Transverse colon (tissue), 4 donors: ENCODE measurements at regions not wholly inside any gene's neighbourhood (a gene's known extent, or its start where the extent isn't known, plus 50 kb on each side); places are given as distances from the start of the nearest gene placed in this dataset.

Experiments
- DNase-seq: peaks from one replicate; pipeline ENCODE4 v3.0.0-alpha.2; 2019
- H3K27ac ChIP-seq, 4 donors: fragments of 200-600 bp; sonication (generic); 2 replicates each; pipeline ENCODE4 v1.5.1; 2016 to 2018; ENCODE audit warnings: inconsistent platforms in 4 of 4
- H3K27me3 ChIP-seq: fragments of 200-600 bp; sonication (generic); 2 replicates; pipeline ENCODE4 v1.5.1; 2017; ENCODE audit warnings: inconsistent platforms
- H3K36me3 ChIP-seq, 4 donors: fragments of 200-600 bp; sonication (generic); 2 replicates each; pipeline ENCODE4 v1.5.1; 2017 to 2019; ENCODE audit warnings: inconsistent platforms in 4 of 4
- H3K4me1 ChIP-seq, 4 donors: fragments of 200-600 bp; sonication (generic); 2 replicates each; pipeline ENCODE4 v1.5.1; 2017 to 2020; ENCODE audit warnings: inconsistent platforms in 4 of 4
- H3K4me3 ChIP-seq, 4 donors: fragments of 200-600 bp; sonication (generic); 1 replicate in 1 of 4; 2 replicates in 3 of 4; pipeline versions ENCODE4 v1.5.1 to v1.6.1; 2017 to 2019; ENCODE audit warnings: inconsistent platforms in 4 of 4
- H3K9me3 ChIP-seq, 2 donors: fragments of 200-600 bp; sonication (generic); 2 replicates each; pipeline ENCODE4 v1.5.1; 2017 to 2019; ENCODE audit warnings: inconsistent platforms in 2 of 2
- CTCF ChIP-seq, 5 experiments: fragments of 200-600 bp in 3 of 5; fragments of 450-650 bp in 2 of 5; sonication (generic) in 3 of 5; IDR thresholded peaks; 1 replicate in 2 of 5; 2 replicates in 3 of 5; pipeline ENCODE4 v1.5.1; 2016 to 2017; ENCODE audit warnings: antibody characterized with exemption in 5 of 5, inconsistent platforms in 3 of 5, mild to moderate bottlenecking in 2 of 5, moderate library complexity in 1 of 5
- EP300 ChIP-seq: sonication (generic); formaldehyde crosslinking; IDR thresholded peaks from one replicate; pipeline ENCODE4 v1.6.1; 2017; ENCODE audit warnings: antibody characterized with exemption, low read depth
- POLR2A ChIP-seq: fragments of 450-650 bp; IDR thresholded peaks from one replicate; pipeline ENCODE4 v1.6.1; 2016; ENCODE audit warnings: antibody characterized with exemption, mild to moderate bottlenecking, moderate library complexity
- POLR2AphosphoS5 ChIP-seq, 3 donors: sonication (generic); formaldehyde crosslinking; IDR thresholded peaks; one replicate each; pipeline ENCODE4 v1.6.1; 2016; ENCODE audit warnings: antibody characterized with exemption in 3 of 3
- WGBS, 2 donors: methylation state at CpG; one replicate each; pipeline ENCODE4 v1.1.5; 2018; ENCODE audit warnings: low coverage in 1 of 2; 5-methylcytosine and 5-hydroxymethylcytosine counted together
- in situ Hi-C, 4 donors: fragments of 200-750 bp; cut with MboI; loops; one replicate each; pipeline versions ENCODE4 v1.15.0 to v1.15.1; 2017; ENCODE audit warnings: low sequenced_read_pairs in 3 of 4, low pct_ligation_motif_present in 1 of 4, low pct_unique_long_range_greater_than_20kb in 1 of 4
- intact Hi-C: fragments of 100-400 bp; cut with DNase I; formaldehyde crosslinking; loops from one replicate; pipeline ENCODE4 v1.15.1; 2023; ENCODE audit warnings: low total_unique reads

- intact Hi-C loops: no loop called here
- 59 to 72% methylated on average over 2 to 3 of the region's 3 CpGs for WGBS, 2 donors
- in situ Hi-C loops: no loop called here
- Histone ChIP-seq H3K4me3 (no peak overlapping the region), H3K4me1 (no peaks in the 10 kb centered on the region), H3K36me3 (no peaks in the 10 kb centered on the region), H3K27ac (no peak overlapping the region), H3K27me3 (no peaks in the 10 kb centered on the region), H3K9me3 (no peaks in the 10 kb centered on the region)
- DNase-seq: no peak
- TF ChIP-seq POLR2A (no peak), EP300 (no peak), POLR2AphosphoS5 (IDR thresholded peaks at IDR 0.05) (no peak), CTCF (IDR thresholded peaks at IDR 0.05) (no peak)
Observed at GRCh38 chr11:37002831-37003230, 404.8 kb upstream of the RAG2 start.

GRCh38 chr11:36997656-36998055, 399.6 kb upstream of the RAG2 start:
- 68 to 85% methylated on average over 6 of the region's 6 CpGs for WGBS, 2 donors
- in situ Hi-C loops: no loop called here
- Histone ChIP-seq H3K9me3 (no peaks in the 10 kb centered on the region), H3K27me3 (no peaks in the 10 kb centered on the region), H3K36me3 (no peaks in the 10 kb centered on the region), H3K27ac (no peak overlapping the region), H3K4me3 (no peak overlapping the region), H3K4me1 (no peaks in the 10 kb centered on the region)
- TF ChIP-seq POLR2A: no peak
- TF ChIP-seq EP300: no peak
- TF ChIP-seq POLR2AphosphoS5 (IDR thresholded peaks at IDR 0.05): no peak
- TF ChIP-seq CTCF (IDR thresholded peaks at IDR 0.05): no peak
- intact Hi-C loops: no loop called here
- DNase-seq: no peak

- Histone ChIP-seq H3K4me3 (no peak overlapping the region), H3K4me1 (no peaks in the 10 kb centered on the region), H3K27me3 (no peaks in the 10 kb centered on the region), H3K27ac (no peak overlapping the region), H3K9me3 (no peaks in the 10 kb centered on the region), H3K36me3 (no peaks in the 10 kb centered on the region)
- intact Hi-C loops: no loop called here
- in situ Hi-C loops: no loop called here
- WGBS, 2 donors: 93% methylated on average over 3 of the region's 3 CpGs; no CpG with 5 or more reads in 1 of the 2 donors
- TF ChIP-seq EP300: no peak
- TF ChIP-seq POLR2AphosphoS5 (IDR thresholded peaks at IDR 0.05): no peak
- no peak for TF ChIP-seq POLR2A
- no peak for TF ChIP-seq CTCF (IDR thresholded peaks at IDR 0.05)
- DNase-seq: no peak
Observed at GRCh38 chr11:36996795-36997194, 398.8 kb upstream of the RAG2 start.

GRCh38 chr11:36994208-36994607, 396.2 kb upstream of the RAG2 start:
- Histone ChIP-seq H3K27ac (no peak overlapping the region), H3K9me3 (no peaks in the 10 kb centered on the region), H3K27me3 (no peaks in the 10 kb centered on the region), H3K36me3 (no peaks in the 10 kb centered on the region), H3K4me1 (no peaks in the 10 kb centered on the region), H3K4me3 (no peak overlapping the region)
- WGBS, 2 donors: 57 to 62% methylated on average over 6 of the region's 6 CpGs
- intact Hi-C loops (no loop called here), in situ Hi-C loops (no loop called here)
- DNase-seq: no peak
- TF ChIP-seq CTCF (IDR thresholded peaks at IDR 0.05): no peak
- no peak for TF ChIP-seq POLR2A
- no peak for TF ChIP-seq POLR2AphosphoS5 (IDR thresholded peaks at IDR 0.05)
- no peak for TF ChIP-seq EP300
